IMR-90 (cell line): ENCODE measurements at regions not wholly inside any gene's neighbourhood (a gene's known extent, or its start where the extent isn't known, plus 50 kb on each side); places are given as distances from the start of the nearest gene placed in this dataset.

Source experiments
- ATAC-seq: fragments of 200-7000 bp; cut with Tn5 transposase; 2 replicates; pipeline ENCODE4 v1.9.1; 2020; ENCODE audit warnings: low read depth, mild to moderate bottlenecking, moderate library complexity
- BruUV-seq: library from RNA; stranded (reverse); fragments of 400-500 nt; replicated peaks from 2 replicates; lab custom pipeline; 2021; lab: Mats Ljungman, UMichigan
- CTCF ChIA-PET: fragments of 300-600 bp; formaldehyde crosslinking; extraction: SDS; loops from one replicate; lab custom pipeline; 2021; ENCODE audit warnings: antibody characterized with exemption; lab: Yijun Ruan, JAX
- POLR2A ChIA-PET: fragments of 300-600 bp; sonication (Branson Sonifier 250); formaldehyde crosslinking; loops from one replicate; lab custom pipeline; 2022; ENCODE audit warnings: antibody characterized with exemption; ENCODE audit not compliant: unreplicated experiment; lab: Charles Lee
- DNase-seq: peaks from one replicate; pipeline ENCODE4 v3.0.0; 2013
- H2AFZ ChIP-seq: replicated peaks from 2 replicates; pipeline ENCODE3; 2013; ENCODE audit warnings: low read length, mild to moderate bottlenecking; ENCODE audit not compliant: poor library complexity
- H2AK5ac ChIP-seq: 2 replicates; pipeline ENCODE4 v1.6.1; 2013; ENCODE audit warnings: low read depth, low read length, inconsistent platforms
- H2AK9ac ChIP-seq: replicated peaks from 2 replicates; pipeline ENCODE3; 2013; ENCODE audit warnings: mild to moderate bottlenecking, low read depth, low read length, moderate library complexity; ENCODE audit not compliant: poor library complexity
- H2BK120ac ChIP-seq: 2 replicates; pipeline ENCODE4 v1.6.1; 2013; ENCODE audit warnings: low read depth, low read length, inconsistent platforms
- H2BK15ac ChIP-seq: 3 replicates; pipeline ENCODE4 v1.6.1; 2013; ENCODE audit warnings: low read depth, low read length, inconsistent platforms
- H2BK20ac ChIP-seq: 2 replicates; pipeline ENCODE4 v1.6.1; 2013; ENCODE audit warnings: low read depth, mild to moderate bottlenecking, inconsistent platforms, low read length, moderate library complexity
- H2BK5ac ChIP-seq: 2 replicates; pipeline ENCODE4 v1.6.1; 2013; ENCODE audit warnings: mild to moderate bottlenecking, low read depth, low read length, inconsistent platforms; ENCODE audit not compliant: poor library complexity, severe bottlenecking
- H3K14ac ChIP-seq: replicated peaks from 2 replicates; pipeline ENCODE4 v1.6.1; 2013; ENCODE audit warnings: low read depth, low read length, inconsistent platforms
- H3K18ac ChIP-seq: 2 replicates; pipeline ENCODE4 v1.6.1; 2013; ENCODE audit warnings: low read depth, low read length, control low read depth
- H3K23ac ChIP-seq: 2 replicates; pipeline ENCODE4 v1.6.1; 2013; ENCODE audit warnings: low read depth, low read length, inconsistent platforms
- H3K27ac ChIP-seq: 2 replicates; pipeline ENCODE4 v1.5.1; 2013; ENCODE audit warnings: mild to moderate bottlenecking, control low read depth, low read length; ENCODE audit not compliant: insufficient read depth
- H3K27me3 ChIP-seq: 2 replicates; pipeline ENCODE4 v1.6.1; 2013; ENCODE audit warnings: low read length; ENCODE audit not compliant: control insufficient read depth, insufficient read depth
- H3K36me3 ChIP-seq: 2 replicates; pipeline ENCODE4 v1.6.1; 2013; ENCODE audit warnings: low read length, mixed read lengths; ENCODE audit not compliant: control insufficient read depth, insufficient read depth
- H3K4ac ChIP-seq: 2 replicates; pipeline ENCODE4 v1.6.1; 2013; ENCODE audit warnings: low read depth, low read length, inconsistent platforms
- H3K4me1 ChIP-seq: 2 replicates; pipeline ENCODE4 v1.6.1; 2013; ENCODE audit warnings: low read length, mixed read lengths; ENCODE audit not compliant: control insufficient read depth, insufficient read depth
- H3K4me2 ChIP-seq: 2 replicates; pipeline ENCODE4 v1.6.1; 2013; ENCODE audit warnings: low read depth, mild to moderate bottlenecking, control low read depth, low read length, moderate library complexity
- H3K4me3 ChIP-seq: 2 replicates; pipeline ENCODE4 v1.5.1; 2013; ENCODE audit warnings: low read depth, mild to moderate bottlenecking, control low read depth, low read length, moderate library complexity; ENCODE audit not compliant: insufficient read depth
- H3K56ac ChIP-seq: 2 replicates; pipeline ENCODE4 v1.6.1; 2013; ENCODE audit warnings: low read length, inconsistent platforms; ENCODE audit not compliant: insufficient read depth; ENCODE audit errors: extremely low read depth
- H3K79me1 ChIP-seq, 2 experiments: 2 replicates each; pipeline ENCODE4 v1.6.1; 2013; ENCODE audit warnings: low read length in 2 of 2, inconsistent platforms in 1 of 2, low read depth in 1 of 2
- H3K9ac ChIP-seq: 2 replicates; pipeline ENCODE4 v1.6.1; 2013; ENCODE audit warnings: low read depth, low read length, control low read depth
- H3K9me1 ChIP-seq: 2 replicates; pipeline ENCODE4 v1.6.1; 2013; ENCODE audit warnings: low read length, inconsistent platforms; ENCODE audit not compliant: insufficient read depth
- H3K9me3 ChIP-seq: 2 replicates; pipeline ENCODE4 v1.6.1; 2013; ENCODE audit warnings: low read length; ENCODE audit not compliant: control insufficient read depth, insufficient read depth
- H4K20me1 ChIP-seq: 2 replicates; pipeline ENCODE4 v1.6.1; 2013; ENCODE audit warnings: low read length, inconsistent platforms; ENCODE audit not compliant: insufficient read depth
- H4K5ac ChIP-seq: 2 replicates; pipeline ENCODE4 v1.6.1; 2013; ENCODE audit warnings: mild to moderate bottlenecking, low read depth, low read length, control low read depth
- H4K8ac ChIP-seq, 2 experiments: 2 replicates each; pipeline ENCODE4 v1.6.1; 2013; ENCODE audit warnings: low read depth in 2 of 2, low read length in 2 of 2, control low read depth in 1 of 2, inconsistent platforms in 1 of 2
- H4K91ac ChIP-seq: 2 replicates; pipeline ENCODE4 v1.6.1; 2013; ENCODE audit warnings: low read depth, low read length, inconsistent platforms; ENCODE audit not compliant: insufficient read depth
- CEBPB ChIP-seq: IDR thresholded peaks from 2 replicates; pipeline ENCODE4 v1.6.1; 2012; ENCODE audit warnings: low read depth, low read length, improper control_type of control experiment
- CHD1 ChIP-seq: IDR thresholded peaks from 2 replicates; pipeline ENCODE4 v1.6.1; 2012; ENCODE audit warnings: low read depth, low read length, improper control_type of control experiment
- FOS ChIP-seq: fragments of 150-350 bp; IDR thresholded peaks from 2 replicates; pipeline ENCODE4 v1.6.1; 2016; ENCODE audit warnings: low read depth, low read length
- MAZ ChIP-seq: IDR thresholded peaks from 2 replicates; pipeline ENCODE4 v1.6.1; 2012; ENCODE audit warnings: low read depth, mild to moderate bottlenecking, low read length, improper control_type of control experiment, moderate library complexity, borderline replicate concordance
- POLR2A ChIP-seq: IDR thresholded peaks from 2 replicates; pipeline ENCODE4 v1.6.1; 2012; ENCODE audit warnings: mild to moderate bottlenecking, low read depth, low read length
- RCOR1 ChIP-seq: IDR thresholded peaks from 2 replicates; pipeline ENCODE4 v1.6.1; 2012; ENCODE audit warnings: mild to moderate bottlenecking, low read length, improper control_type of control experiment; ENCODE audit not compliant: insufficient replicate concordance
- RFX5 ChIP-seq: IDR thresholded peaks from 2 replicates; pipeline ENCODE4 v1.8.0; 2012; ENCODE audit warnings: low read depth, mild to moderate bottlenecking, low read length, moderate library complexity
- WGBS, 2 experiments: methylation state at CpG; one replicate each; pipeline versions ENCODE4 v1.1.5 to v1.1.7; 2013; ENCODE audit warnings: missing lambda C conversion rate in 2 of 2; ENCODE audit not compliant: insufficient read length in 1 of 2; ENCODE audit errors: extremely low coverage in 2 of 2; 5-methylcytosine and 5-hydroxymethylcytosine counted together
- dilution Hi-C: fragments of 300-500 bp; cut with HindIII; formaldehyde crosslinking; loops from one replicate; pipeline ENCODE4 v1.14.3; 2018; ENCODE audit warnings: low sequenced_read_pairs; ENCODE audit not compliant: unreplicated experiment
- in situ Hi-C: fragments of 300-500 bp; cut with MboI; formaldehyde crosslinking; loops from 3 replicates; pipeline ENCODE4 v1.14.3; 2019; ENCODE audit warnings: low sequenced_read_pairs, inconsistent platforms, mixed read lengths
- intact Hi-C: fragments of 100-400 bp; cut with micrococcal nuclease; formaldehyde crosslinking; loops from 2 replicates; pipeline ENCODE4 v1.10.0; 2022
- TF ChIP-seq, protein P1 (sequence below): fragments of 150-350 bp; IDR thresholded peaks from 2 replicates; pipeline ENCODE4 v1.6.1; 2016; ENCODE audit warnings: low read depth, mild to moderate bottlenecking, low read length, moderate library complexity, borderline replicate concordance

DNA sequence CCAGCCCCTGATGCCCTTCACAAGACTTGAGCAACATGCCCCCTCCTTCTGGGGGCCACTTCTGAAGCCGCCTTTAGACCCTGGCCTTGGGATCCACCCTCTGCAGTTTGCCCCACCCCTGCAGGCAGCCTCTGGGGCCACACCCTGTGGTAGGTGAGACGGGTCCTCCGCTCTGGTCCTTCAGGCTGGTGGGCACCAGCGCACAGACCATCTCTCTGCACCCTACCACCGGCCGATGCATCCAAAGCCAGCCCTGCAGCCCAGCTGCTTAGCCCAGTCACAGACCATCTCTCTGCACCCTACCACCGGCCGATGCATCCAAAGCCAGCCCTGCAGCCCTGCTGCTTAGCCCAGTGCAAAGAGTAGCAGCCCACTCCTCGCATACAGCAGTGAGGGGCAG is 159.3 kb upstream of the ECI2 start:
- Histone ChIP-seq H3K18ac (no peak overlapping the region), H2AFZ (no peak overlapping the region), H4K8ac (no peak overlapping the region), H3K56ac (no peak overlapping the region), H3K9me3 (peaks cover 5% of the 10 kb centered on the region; the same call in 1 of the 2 replicates), H3K27ac (no peak overlapping the region), H3K79me1 (no peaks in the 10 kb centered on the region), H2BK120ac (no peak overlapping the region), H2AK5ac (no peak overlapping the region), H4K20me1 (no peaks in the 10 kb centered on the region), H2BK15ac (no peak overlapping the region), H3K4ac (no peak overlapping the region), H3K4me3 (no peak overlapping the region), H3K4me1 (no peaks in the 10 kb centered on the region), H4K91ac (no peak overlapping the region), H2BK5ac (no peak overlapping the region), H3K14ac (no peak overlapping the region), H3K23ac (no peak overlapping the region), H2BK20ac (no peak overlapping the region), H3K9ac (no peak overlapping the region), H3K9me1 (no peaks in the 10 kb centered on the region), H3K4me2 (no peak overlapping the region), H2AK9ac (no peak overlapping the region), H4K5ac (no peak overlapping the region), H3K36me3 (no peaks in the 10 kb centered on the region), H3K27me3 (peaks cover 10% of the 10 kb centered on the region)
- DNase-seq (no peak), ATAC-seq (no peak)
- no TSS peak for BruUV-seq
- dilution Hi-C loops: no loop called here
- intact Hi-C loops: no loop called here
- no CpG with 5 or more reads among the region's 9 CpGs for WGBS, 2 experiments
- POLR2A ChIA-PET: no interaction called here
- TF ChIP-seq CEBPB: no peak
- no peak for TF ChIP-seq RCOR1
- no peak for TF ChIP-seq RFX5
- TF ChIP-seq, protein P1, sequence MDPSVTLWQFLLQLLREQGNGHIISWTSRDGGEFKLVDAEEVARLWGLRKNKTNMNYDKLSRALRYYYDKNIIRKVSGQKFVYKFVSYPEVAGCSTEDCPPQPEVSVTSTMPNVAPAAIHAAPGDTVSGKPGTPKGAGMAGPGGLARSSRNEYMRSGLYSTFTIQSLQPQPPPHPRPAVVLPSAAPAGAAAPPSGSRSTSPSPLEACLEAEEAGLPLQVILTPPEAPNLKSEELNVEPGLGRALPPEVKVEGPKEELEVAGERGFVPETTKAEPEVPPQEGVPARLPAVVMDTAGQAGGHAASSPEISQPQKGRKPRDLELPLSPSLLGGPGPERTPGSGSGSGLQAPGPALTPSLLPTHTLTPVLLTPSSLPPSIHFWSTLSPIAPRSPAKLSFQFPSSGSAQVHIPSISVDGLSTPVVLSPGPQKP: no peak
- TF ChIP-seq CHD1: no peak
- no peak for TF ChIP-seq FOS
- TF ChIP-seq MAZ: no peak
- TF ChIP-seq POLR2A: no peak
- in situ Hi-C loops: no loop called here
- CTCF ChIA-PET: no interaction called here
